Calu3 (cell line): ENCODE measurements at regions not wholly inside any gene's neighbourhood (a gene's known extent, or its start where the extent isn't known, plus 50 kb on each side); places are given as distances from the start of the nearest gene placed in this dataset.

Experiments
- BruUV-seq: library from RNA; stranded (reverse); fragments of 400-500 nt; replicated peaks from 2 replicates; lab custom pipeline; 2021; lab: Mats Ljungman, UMichigan
- CTCF ChIA-PET: fragments of 300-600 bp; sonication (Branson Sonifier 250); formaldehyde crosslinking; loops from one replicate; lab custom pipeline; 2022; ENCODE audit warnings: antibody characterized with exemption; lab: Charles Lee
- DNase-seq: peaks from one replicate; pipeline ENCODE4 v3.0.0; 2022
- H3K27ac Mint-ChIP-seq: one replicate; pipeline ENCODE4 v1.8.0; 2022; ENCODE audit warnings: mixed read lengths; ENCODE audit not compliant: unreplicated experiment
- H3K27me3 Mint-ChIP-seq: one replicate; pipeline ENCODE4 v1.8.0; 2022; ENCODE audit warnings: mixed read lengths; ENCODE audit not compliant: unreplicated experiment
- H3K36me3 Mint-ChIP-seq: one replicate; pipeline ENCODE4 v1.8.0; 2022; ENCODE audit warnings: mild to moderate bottlenecking, moderate library complexity, mixed read lengths; ENCODE audit not compliant: insufficient read depth, unreplicated experiment
- H3K4me1 Mint-ChIP-seq: one replicate; pipeline ENCODE4 v1.8.0; 2022; ENCODE audit warnings: mild to moderate bottlenecking, low read depth, mixed read lengths; ENCODE audit not compliant: unreplicated experiment
- H3K4me3 Mint-ChIP-seq: one replicate; pipeline ENCODE4 v1.8.0; 2022; ENCODE audit warnings: mild to moderate bottlenecking, low read depth, moderate library complexity, mixed read lengths; ENCODE audit not compliant: unreplicated experiment
- H3K9me3 Mint-ChIP-seq: one replicate; pipeline ENCODE4 v1.8.0; 2022; ENCODE audit warnings: low read depth, mixed read lengths; ENCODE audit not compliant: unreplicated experiment
- CTCF ChIP-seq: fragments of 200-600 bp; IDR thresholded peaks from one replicate; pipeline ENCODE4 v1.8.0; 2022; ENCODE audit warnings: antibody characterized with exemption; ENCODE audit not compliant: unreplicated experiment
- intact Hi-C: fragments of 100-400 bp; cut with micrococcal nuclease; formaldehyde crosslinking; loops from one replicate; pipeline ENCODE4 v1.10.0; 2022; ENCODE audit not compliant: unreplicated experiment

GRCh38 chr9:11107196-11107595, 494.4 kb upstream of the PTPRD start:
- no peaks in the 10 kb centered on the region for H3K27me3 Mint-ChIP-seq
- intact Hi-C loops, result no loop called here
- no peaks in the 10 kb centered on the region for H3K36me3 Mint-ChIP-seq
- H3K27ac Mint-ChIP-seq, result no peak overlapping the region
- no peaks in the 10 kb centered on the region for H3K4me1 Mint-ChIP-seq
- no peak for DNase-seq
- no peak overlapping the region for H3K4me3 Mint-ChIP-seq
- H3K9me3 Mint-ChIP-seq, result peaks cover 5% of the 10 kb centered on the region
- TF ChIP-seq CTCF, result no peak
- CTCF ChIA-PET, result no interaction called here
- no TSS peak for BruUV-seq

- no peaks in the 10 kb centered on the region for H3K27me3 Mint-ChIP-seq
- no TSS peak for BruUV-seq
- intact Hi-C loops, result no loop called here
- H3K4me1 Mint-ChIP-seq, result no peaks in the 10 kb centered on the region
- no peak overlapping the region for H3K27ac Mint-ChIP-seq
- H3K4me3 Mint-ChIP-seq, result no peak overlapping the region
- CTCF ChIA-PET, result no interaction called here
- H3K9me3 Mint-ChIP-seq, result peaks cover 2% of the 10 kb centered on the region
- no peaks in the 10 kb centered on the region for H3K36me3 Mint-ChIP-seq
- no peak for DNase-seq
- TF ChIP-seq CTCF, result no peak
These were observed 515.4 kb upstream of the PTPRD start for GRCh38 chr9:11128156-11128555.

GRCh38 chr9:11135851-11136250, 523.0 kb upstream of the PTPRD start:
- no peak for TF ChIP-seq CTCF
- Mint-ChIP-seq H3K9me3 (peaks cover 2% of the 10 kb centered on the region), H3K27me3 (no peaks in the 10 kb centered on the region), H3K36me3 (no peaks in the 10 kb centered on the region), H3K27ac (no peak overlapping the region), H3K4me3 (no peak overlapping the region), H3K4me1 (no peaks in the 10 kb centered on the region)
- CTCF ChIA-PET, result no interaction called here
- no TSS peak for BruUV-seq
- no peak for DNase-seq
- intact Hi-C loops, result no loop called here

- Mint-ChIP-seq H3K27me3 (no peaks in the 10 kb centered on the region), H3K36me3 (no peaks in the 10 kb centered on the region), H3K4me3 (no peak overlapping the region), H3K4me1 (no peaks in the 10 kb centered on the region), H3K9me3 (peaks cover 8% of the 10 kb centered on the region), H3K27ac (no peak overlapping the region)
- intact Hi-C loops, result no loop called here
- CTCF ChIA-PET, result no interaction called here
- no peak for TF ChIP-seq CTCF
- no peak for DNase-seq
- BruUV-seq, result no TSS peak
These were observed 528.6 kb upstream of the PTPRD start for GRCh38 chr9:11141357-11141756.
